HUES6 (cell line): ENCODE measurements at regions not wholly inside any gene's neighbourhood (a gene's known extent, or its start where the extent isn't known, plus 50 kb on each side); places are given as distances from the start of the nearest gene placed in this dataset.
"Not testable (repeated sequence)": the region's sequence is repeated elsewhere in the genome, so short reads cannot be mapped to it uniquely, and the experiment has no call there.

Experiments
- H3K27ac ChIP-seq: 2 replicates; pipeline ENCODE4 v1.7.0; 2013; ENCODE audit warnings: low read depth, mild to moderate bottlenecking, low read length, inconsistent platforms
- H3K27me3 ChIP-seq: 2 replicates; pipeline ENCODE4 v1.6.1; 2013; ENCODE audit warnings: low read length; ENCODE audit not compliant: control insufficient read depth, insufficient read depth
- H3K36me3 ChIP-seq: 2 replicates; pipeline ENCODE4 v1.6.1; 2013; ENCODE audit warnings: low read length; ENCODE audit not compliant: control insufficient read depth, insufficient read depth
- H3K4me1 ChIP-seq: 2 replicates; pipeline ENCODE4 v1.6.1; 2013; ENCODE audit warnings: low read length; ENCODE audit not compliant: control insufficient read depth, insufficient read depth
- H3K4me3 ChIP-seq: 2 replicates; pipeline ENCODE4 v1.5.1; 2013; ENCODE audit warnings: low read depth, low read length
- H3K9ac ChIP-seq: one replicate; pipeline ENCODE4 v1.6.1; 2013; ENCODE audit warnings: mild to moderate bottlenecking, low read length
- H3K9me3 ChIP-seq: 2 replicates; pipeline ENCODE4 v1.6.1; 2013; ENCODE audit warnings: low read depth, low read length; ENCODE audit not compliant: control insufficient read depth, insufficient read depth

DNA sequence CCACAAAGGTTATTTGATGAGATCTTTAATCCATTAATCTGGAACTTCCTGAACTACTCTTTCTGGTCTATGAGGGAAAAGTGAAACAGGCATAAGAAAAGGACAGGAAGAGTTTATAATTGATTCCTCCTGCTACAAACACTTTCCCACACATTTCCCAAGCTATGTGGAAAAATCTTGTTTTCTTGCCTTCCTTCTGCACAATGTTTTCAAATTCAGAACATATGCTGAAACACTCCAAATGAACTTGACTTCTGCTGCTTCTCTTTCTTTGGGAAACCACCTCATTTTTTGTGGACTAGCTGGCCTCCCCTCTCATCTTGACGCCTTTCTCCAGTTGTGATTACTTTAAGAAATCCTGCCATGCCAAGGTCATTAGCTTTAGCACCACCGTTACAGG lies 100.7 kb upstream of the PTPRG start:
- Histone ChIP-seq H3K9me3 (no peaks in the 10 kb centered on the region), H3K9ac (no peak overlapping the region), H3K4me3 (no peak overlapping the region)

GRCh38 chr3:61463191-61463590 lies 98.2 kb upstream of the PTPRG start:
- no peaks in the 10 kb centered on the region for H3K4me1 ChIP-seq
- H3K27ac ChIP-seq: no peak overlapping the region
- H3K27me3 ChIP-seq: no peaks in the 10 kb centered on the region
- no peaks in the 10 kb centered on the region for H3K9me3 ChIP-seq
- no peak overlapping the region for H3K9ac ChIP-seq
- no peak overlapping the region for H3K4me3 ChIP-seq
- H3K36me3 ChIP-seq: no peaks in the 10 kb centered on the region

More for the DNA sequence above, 100.7 kb upstream of the PTPRG start:
- H3K4me1 ChIP-seq: no peaks in the 10 kb centered on the region
- H3K27me3 ChIP-seq: no peaks in the 10 kb centered on the region
- no peaks in the 10 kb centered on the region for H3K36me3 ChIP-seq
- no peak overlapping the region for H3K27ac ChIP-seq

- no peaks in the 10 kb centered on the region for H3K36me3 ChIP-seq
- no peaks in the 10 kb centered on the region for H3K4me1 ChIP-seq
- no peak overlapping the region for H3K4me3 ChIP-seq
- H3K9me3 ChIP-seq: no peaks in the 10 kb centered on the region
- H3K27ac ChIP-seq: no peak overlapping the region
- no peak overlapping the region for H3K9ac ChIP-seq
- no peaks in the 10 kb centered on the region for H3K27me3 ChIP-seq
These were observed 96.7 kb upstream of the PTPRG start for GRCh38 chr3:61464518-61465140.

DNA sequence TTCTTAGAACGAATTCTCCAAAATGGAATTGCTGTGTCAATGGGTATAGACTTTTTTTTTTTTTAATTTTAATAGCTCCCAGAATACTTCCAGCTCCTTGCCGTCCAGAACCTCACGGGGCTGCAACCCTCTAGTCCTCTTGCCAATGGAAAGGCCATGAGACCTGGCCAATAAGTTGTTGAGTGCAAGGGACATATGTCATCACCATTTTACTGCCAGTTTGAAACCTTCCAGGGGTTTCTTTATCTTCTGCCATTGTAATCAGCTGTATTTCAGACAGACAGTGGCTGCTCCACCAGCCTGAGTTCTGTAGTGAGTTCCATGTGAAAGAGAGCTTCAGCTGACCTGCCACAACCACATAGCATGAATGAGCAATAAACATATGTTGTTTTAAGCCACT lies 95.0 kb upstream of the PTPRG start:
- no peak overlapping the region for H3K9ac ChIP-seq
- no peak overlapping the region for H3K27ac ChIP-seq
- H3K4me3 ChIP-seq: no peak overlapping the region
- H3K36me3 ChIP-seq: no peaks in the 10 kb centered on the region
- no peaks in the 10 kb centered on the region for H3K4me1 ChIP-seq
- H3K9me3 ChIP-seq: peaks cover 2% of the 10 kb centered on the region; the same call in 1 of the 2 replicates
- H3K27me3 ChIP-seq: no peaks in the 10 kb centered on the region

DNA sequence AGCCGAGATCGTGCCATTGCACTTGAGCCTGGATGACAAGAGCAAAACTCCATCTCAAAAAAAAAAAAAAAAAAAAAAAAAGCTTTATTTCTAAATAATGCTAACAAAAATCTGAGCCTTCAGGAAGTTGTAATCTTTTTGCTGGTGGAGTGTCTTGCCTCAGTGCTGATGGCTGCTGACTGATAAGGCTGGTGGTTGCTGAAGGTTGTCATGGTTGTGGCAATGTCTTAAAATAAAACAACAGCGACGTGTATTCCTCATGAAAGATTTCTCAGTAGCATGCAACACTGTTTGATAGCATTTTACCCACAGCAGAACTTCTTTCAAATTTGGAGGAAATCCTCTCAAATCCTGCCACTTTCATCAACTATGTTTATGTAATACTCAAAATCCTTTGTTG lies 77.4 kb upstream of the PTPRG start:
- Histone ChIP-seq H3K27me3 (no peaks in the 10 kb centered on the region), H3K9ac (no peak overlapping the region), H3K9me3 (no peaks in the 10 kb centered on the region), H3K4me1 (no peaks in the 10 kb centered on the region), H3K36me3 (no peaks in the 10 kb centered on the region), H3K4me3 (no peak overlapping the region), H3K27ac (no peak overlapping the region)

DNA sequence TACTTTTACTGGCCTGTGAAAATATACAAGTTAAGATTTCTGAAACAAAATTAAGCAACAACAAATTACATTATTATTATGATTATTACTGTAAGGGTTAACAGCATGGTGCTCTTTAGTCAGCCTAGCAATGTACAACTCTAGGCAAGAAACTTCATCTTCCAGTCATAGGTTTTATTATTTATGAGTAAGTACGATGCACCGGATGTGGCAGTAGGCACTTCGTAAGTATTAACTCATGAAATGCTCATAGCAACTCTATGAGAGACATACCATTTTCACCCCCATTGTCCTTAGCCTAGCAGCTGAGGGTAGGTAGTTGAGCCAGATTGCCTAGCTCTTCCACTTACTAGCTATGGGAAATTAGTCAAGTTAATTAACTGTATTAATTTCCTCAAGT lies 68.0 kb upstream of the PTPRG start:
- Histone ChIP-seq H3K36me3 (no peaks in the 10 kb centered on the region), H3K4me1 (no peaks in the 10 kb centered on the region), H3K9me3 (no peaks in the 10 kb centered on the region), H3K27ac (no peak overlapping the region), H3K27me3 (no peaks in the 10 kb centered on the region), H3K4me3 (no peak overlapping the region), H3K9ac (no peak overlapping the region)

DNA sequence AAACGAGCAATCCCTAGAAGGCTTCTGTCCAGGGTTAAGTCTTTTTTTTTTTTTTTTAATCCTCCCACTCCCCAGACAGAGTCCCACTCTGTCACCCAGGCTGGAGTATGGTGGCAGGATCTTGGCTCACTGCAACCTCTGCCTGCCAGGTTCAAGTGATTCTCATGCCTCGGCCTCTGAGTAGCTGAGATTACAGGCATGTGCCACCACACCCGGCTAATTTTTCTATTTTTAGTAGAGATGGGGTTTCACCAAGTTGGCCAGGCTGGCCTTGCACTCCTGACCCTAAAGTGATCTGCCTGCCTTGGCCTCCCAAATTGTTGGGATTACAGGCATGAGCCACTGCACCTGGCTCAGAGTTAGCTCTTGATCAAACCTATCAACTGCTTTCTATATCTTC lies 67.1 kb upstream of the PTPRG start:
- not testable (repeated sequence) for H3K36me3 ChIP-seq, H3K27ac ChIP-seq, H3K9me3 ChIP-seq, H3K27me3 ChIP-seq, H3K9ac ChIP-seq, H3K4me3 ChIP-seq, H3K4me1 ChIP-seq

DNA sequence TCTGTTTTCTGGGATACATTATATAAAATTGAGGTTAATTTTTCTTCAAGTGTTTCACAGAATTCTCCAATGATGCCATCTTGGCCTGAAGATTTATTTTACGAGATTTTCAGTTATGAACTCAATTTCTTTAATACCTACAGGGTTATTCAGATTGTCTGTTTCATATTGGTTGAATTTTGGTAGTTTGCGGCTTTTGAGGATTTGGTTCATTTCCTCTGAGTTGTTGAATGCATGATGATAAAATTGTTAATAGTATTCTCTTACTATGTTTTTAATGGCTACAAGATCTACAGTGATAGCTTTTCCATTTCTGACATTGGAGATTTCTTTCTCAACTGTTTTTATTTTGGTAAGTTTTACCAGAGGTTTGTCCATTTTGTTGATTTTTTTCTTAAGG lies 63.9 kb upstream of the PTPRG start:
- no peak overlapping the region for H3K27ac ChIP-seq

DNA sequence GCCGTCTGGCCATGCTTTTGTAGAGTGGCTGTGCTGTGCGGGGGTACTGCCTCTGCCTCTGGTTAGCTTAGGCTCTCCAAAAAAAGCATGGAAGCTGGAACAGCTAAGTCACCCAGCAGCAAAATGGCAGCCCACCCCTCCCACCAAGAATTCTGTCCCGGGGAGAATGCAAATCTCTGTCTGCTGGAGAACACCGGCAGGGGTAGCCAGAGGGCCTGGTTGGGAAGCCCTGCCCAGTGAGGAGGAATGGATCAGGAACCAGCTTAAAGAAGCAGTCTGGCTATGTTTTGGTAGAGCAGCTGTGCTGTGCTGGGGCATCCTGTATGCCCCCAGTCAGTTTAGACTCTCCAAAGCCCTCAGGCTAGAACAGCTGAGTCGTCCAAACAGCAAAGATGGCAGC lies 56.2 kb upstream of the PTPRG start:
- Histone ChIP-seq H3K9ac (no peak overlapping the region), H3K27me3 (no peaks in the 10 kb centered on the region)

More for the DNA sequence above, 63.9 kb upstream of the PTPRG start:
- no peaks in the 10 kb centered on the region for H3K4me1 ChIP-seq
- no peaks in the 10 kb centered on the region for H3K27me3 ChIP-seq
- no peak overlapping the region for H3K4me3 ChIP-seq
- no peak overlapping the region for H3K9ac ChIP-seq
- H3K9me3 ChIP-seq: 0 out of 2 replicates have a peak, but pooled peaks cover 4% of the 10 kb centered on the region
- H3K36me3 ChIP-seq: no peaks in the 10 kb centered on the region

GRCh38 chr3:61507946-61508345 lies 53.4 kb upstream of the PTPRG start:
- no peak overlapping the region for H3K4me3 ChIP-seq
- no peaks in the 10 kb centered on the region for H3K36me3 ChIP-seq
- H3K4me1 ChIP-seq: peaks cover 7% of the 10 kb centered on the region; the same call in 1 of the 2 replicates
- no peak overlapping the region for H3K9ac ChIP-seq
- H3K27me3 ChIP-seq: no peaks in the 10 kb centered on the region
- no peaks in the 10 kb centered on the region for H3K9me3 ChIP-seq
- H3K27ac ChIP-seq: no peak overlapping the region

More for the DNA sequence above, 56.2 kb upstream of the PTPRG start:
- Histone ChIP-seq H3K4me1 (peaks cover 7% of the 10 kb centered on the region; the same call in 1 of the 2 replicates), H3K9me3 (0 out of 2 replicates have a peak, but pooled peaks cover 4% of the 10 kb centered on the region), H3K36me3 (no peaks in the 10 kb centered on the region), H3K4me3 (no peak overlapping the region), H3K27ac (no peak overlapping the region)
